ENCODE measurements at regions not wholly inside any gene's neighbourhood (a gene's known extent, or its start where the extent isn't known, plus 50 kb on each side); places are given as distances from the start of the nearest gene placed in this dataset.
A peak's percentile ranks its signal among the peaks of the same experiment; 100 is the strongest.

DNA sequence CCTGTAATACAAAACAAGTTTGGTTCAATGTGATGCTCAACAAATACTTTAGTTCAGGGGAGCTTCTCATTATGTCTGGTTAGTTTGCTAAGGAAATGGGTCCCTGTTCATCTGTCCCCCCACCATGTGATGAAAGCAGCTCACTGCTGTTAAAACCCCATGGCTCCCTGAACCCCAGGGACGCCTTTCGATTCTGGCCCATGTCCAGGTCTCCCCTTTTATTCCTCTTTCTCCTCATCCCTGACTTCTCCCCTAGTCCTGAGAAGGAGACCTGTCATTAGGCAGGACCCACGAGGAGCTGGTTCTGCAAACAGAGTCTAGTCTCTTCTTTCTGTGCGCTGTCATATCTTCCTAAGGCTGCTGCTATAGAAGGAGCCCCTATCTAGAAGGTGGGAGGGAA lies 213.3 kb upstream of the OSR1 start:
- Histone ChIP-seq H3F3A (ENCODE audit: insufficient read depth, low read depth) (peaks cover 31% of the 10 kb centered on the region), H2AFZ (no peak overlapping the region), H3K36me3 (ENCODE audit: low read depth) (0 out of 2 replicates have a peak, but pooled peaks cover 4% of the 10 kb centered on the region), H3K9me2 (ENCODE audit: insufficient read depth) (no peaks in the 10 kb centered on the region), H3K9me3 (ENCODE audit: insufficient read depth, low read depth) (no peaks in the 10 kb centered on the region; the same call in 1 of the 2 replicates), H3K27ac (no peak overlapping the region), H3K4me3 (no peak overlapping the region), H3K4me2 (no peak overlapping the region), H4K20me1 (ENCODE audit: insufficient read depth) (no peaks in the 10 kb centered on the region), H3K27me3 (ENCODE audit: insufficient read depth, low read depth) (no peaks in the 10 kb centered on the region), H3K79me2 (ENCODE audit: low read depth) (no peaks in the 10 kb centered on the region), H3K4me1 (replicated peaks; ENCODE audit: insufficient read depth) (peaks cover 43% of the 10 kb centered on the region)
- BruUV-seq (replicated peaks): no TSS peak
- TF ChIP-seq EZH2 (IDR thresholded peaks at IDR 0.05; ENCODE audit: low read depth): no peak
- TF ChIP-seq, protein P1, sequence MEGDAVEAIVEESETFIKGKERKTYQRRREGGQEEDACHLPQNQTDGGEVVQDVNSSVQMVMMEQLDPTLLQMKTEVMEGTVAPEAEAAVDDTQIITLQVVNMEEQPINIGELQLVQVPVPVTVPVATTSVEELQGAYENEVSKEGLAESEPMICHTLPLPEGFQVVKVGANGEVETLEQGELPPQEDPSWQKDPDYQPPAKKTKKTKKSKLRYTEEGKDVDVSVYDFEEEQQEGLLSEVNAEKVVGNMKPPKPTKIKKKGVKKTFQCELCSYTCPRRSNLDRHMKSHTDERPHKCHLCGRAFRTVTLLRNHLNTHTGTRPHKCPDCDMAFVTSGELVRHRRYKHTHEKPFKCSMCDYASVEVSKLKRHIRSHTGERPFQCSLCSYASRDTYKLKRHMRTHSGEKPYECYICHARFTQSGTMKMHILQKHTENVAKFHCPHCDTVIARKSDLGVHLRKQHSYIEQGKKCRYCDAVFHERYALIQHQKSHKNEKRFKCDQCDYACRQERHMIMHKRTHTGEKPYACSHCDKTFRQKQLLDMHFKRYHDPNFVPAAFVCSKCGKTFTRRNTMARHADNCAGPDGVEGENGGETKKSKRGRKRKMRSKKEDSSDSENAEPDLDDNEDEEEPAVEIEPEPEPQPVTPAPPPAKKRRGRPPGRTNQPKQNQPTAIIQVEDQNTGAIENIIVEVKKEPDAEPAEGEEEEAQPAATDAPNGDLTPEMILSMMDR (conservative IDR thresholded peaks at IDR 0.05): no peak
- DNase-seq: no peak
- intact Hi-C loops (cut with micrococcal nuclease; ENCODE audit: unreplicated experiment): no loop called here
- POLR2A ChIA-PET (ENCODE audit: unreplicated experiment): no interaction called here
- CTCF ChIA-PET: no interaction called here

GRCh38 chr2:19569300-19569791 lies 210.9 kb upstream of the OSR1 start:
- peak overlapping the region; percentile 53 for H3K27ac ChIP-seq
- peaks cover 19% of the 10 kb centered on the region for H3K4me1 ChIP-seq (replicated peaks; ENCODE audit: insufficient read depth)
- no peak for TF ChIP-seq EZH2 (IDR thresholded peaks at IDR 0.05; ENCODE audit: low read depth)
- TF ChIP-seq, protein P1 (conservative IDR thresholded peaks at IDR 0.05): no peak
- no peak overlapping the region for H3K4me3 ChIP-seq
- no peaks in the 10 kb centered on the region for H4K20me1 ChIP-seq (ENCODE audit: insufficient read depth)
- DNase-seq: peak; percentile 17 to 82
- no TSS peak for BruUV-seq (replicated peaks)
- H2AFZ ChIP-seq: no peak overlapping the region
- 0 out of 2 replicates have a peak, but pooled peaks cover 4% of the 10 kb centered on the region for H3K36me3 ChIP-seq (ENCODE audit: low read depth)
- intact Hi-C loops (cut with micrococcal nuclease; ENCODE audit: unreplicated experiment): loop anchor here (1.0 kb wide), 1 partner anchor 31 kb away; no protein-coding TSS in a partner anchor
- H3K27me3 ChIP-seq (ENCODE audit: insufficient read depth, low read depth): no peaks in the 10 kb centered on the region
- H3K9me2 ChIP-seq (ENCODE audit: insufficient read depth): no peaks in the 10 kb centered on the region
- H3K9me3 ChIP-seq (ENCODE audit: insufficient read depth, low read depth): no peaks in the 10 kb centered on the region; the same call in 1 of the 2 replicates
- CTCF ChIA-PET: no interaction called here
- H3F3A ChIP-seq (ENCODE audit: insufficient read depth, low read depth): peaks cover 20% of the 10 kb centered on the region
- peak overlapping the region; percentile 37 for H3K4me2 ChIP-seq
- POLR2A ChIA-PET (ENCODE audit: unreplicated experiment): no interaction called here
- H3K79me2 ChIP-seq (ENCODE audit: low read depth): no peaks in the 10 kb centered on the region

DNA sequence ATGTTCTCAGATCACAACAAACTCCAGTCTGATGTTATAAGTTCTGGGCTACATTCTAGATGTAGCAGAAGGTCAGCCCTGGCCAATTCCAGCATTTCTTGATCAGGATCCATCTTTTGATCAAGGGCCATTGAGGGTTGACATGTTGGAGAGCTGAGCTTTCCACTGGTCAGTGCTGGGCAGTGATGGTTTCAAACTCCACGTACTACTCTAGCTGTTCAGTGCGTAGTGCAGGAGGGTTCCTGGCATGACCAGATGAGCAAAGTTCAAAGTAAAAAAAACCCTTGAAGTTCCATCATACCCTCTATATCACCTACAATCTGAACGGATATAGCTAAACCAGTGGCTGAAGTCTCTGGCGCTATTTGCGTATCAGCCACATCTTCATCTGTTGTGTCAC lies 210.4 kb upstream of the OSR1 start:
- Histone ChIP-seq H3K9me2 (ENCODE audit: insufficient read depth) (no peaks in the 10 kb centered on the region), H3K27me3 (ENCODE audit: insufficient read depth, low read depth) (no peaks in the 10 kb centered on the region), H3K27ac (peak overlapping the region; percentile 53), H3K79me2 (ENCODE audit: low read depth) (no peaks in the 10 kb centered on the region), H3K4me1 (replicated peaks; ENCODE audit: insufficient read depth) (peaks cover 19% of the 10 kb centered on the region), H3K4me2 (peak overlapping the region; percentile 37), H3F3A (ENCODE audit: insufficient read depth, low read depth) (peaks cover 20% of the 10 kb centered on the region), H3K9me3 (ENCODE audit: insufficient read depth, low read depth) (no peaks in the 10 kb centered on the region; the same call in 1 of the 2 replicates), H2AFZ (no peak overlapping the region), H3K4me3 (no peak overlapping the region), H3K36me3 (ENCODE audit: low read depth) (0 out of 2 replicates have a peak, but pooled peaks cover 4% of the 10 kb centered on the region), H4K20me1 (ENCODE audit: insufficient read depth) (no peaks in the 10 kb centered on the region)
- BruUV-seq (replicated peaks): no TSS peak
- no peak for DNase-seq
- no peak for TF ChIP-seq EZH2 (IDR thresholded peaks at IDR 0.05; ENCODE audit: low read depth)
- TF ChIP-seq, protein P1 (conservative IDR thresholded peaks at IDR 0.05): no peak
- intact Hi-C loops (cut with micrococcal nuclease; ENCODE audit: unreplicated experiment): loop anchor here (1.0 kb wide), 1 partner anchor 31 kb away; no protein-coding TSS in a partner anchor
- CTCF ChIA-PET: no interaction called here
- POLR2A ChIA-PET (ENCODE audit: unreplicated experiment): no interaction called here
